ENCODE measurements at regions not wholly inside any gene's neighbourhood (a gene's known extent, or its start where the extent isn't known, plus 50 kb on each side); places are given as distances from the start of the nearest gene placed in this dataset.

GRCh38 chr9:549455-549997 lies 292.0 kb upstream of the DMRT1 start:
- TF ChIP-seq CREB1 (CRISPR knock-in tag; IDR thresholded peaks at IDR 0.05; ENCODE audit: low read depth) (no peak), POLR2AphosphoS5 (IDR thresholded peaks at IDR 0.05; ENCODE audit: low read depth) (no peak), CTCF (conservative IDR thresholded peaks at IDR 0.05; ENCODE audit: low read depth in 2 of 2) (no peak), EZH2 (IDR thresholded peaks at IDR 0.05; ENCODE audit: low read depth, unreplicated experiment) (no peak), REST (IDR thresholded peaks at IDR 0.05; ENCODE audit: unreplicated experiment) (no peak), STAT1 (IDR thresholded peaks at IDR 0.05; ENCODE audit: unreplicated experiment) (no peak), NANOG (IDR thresholded peaks at IDR 0.05; ENCODE audit: borderline replicate concordance) (no peak), EZH2phosphoT487 (IDR thresholded peaks at IDR 0.05; ENCODE audit: unreplicated experiment) (no peak), JUNB (IDR thresholded peaks at IDR 0.05; ENCODE audit: unreplicated experiment) (no peak), ZNF114 (CRISPR knock-in tag; IDR thresholded peaks at IDR 0.05) (no peak), ZNF331 (CRISPR knock-in tag; IDR thresholded peaks at IDR 0.05; ENCODE audit: low read depth) (no peak)
- TF ChIP-seq, protein P1, sequence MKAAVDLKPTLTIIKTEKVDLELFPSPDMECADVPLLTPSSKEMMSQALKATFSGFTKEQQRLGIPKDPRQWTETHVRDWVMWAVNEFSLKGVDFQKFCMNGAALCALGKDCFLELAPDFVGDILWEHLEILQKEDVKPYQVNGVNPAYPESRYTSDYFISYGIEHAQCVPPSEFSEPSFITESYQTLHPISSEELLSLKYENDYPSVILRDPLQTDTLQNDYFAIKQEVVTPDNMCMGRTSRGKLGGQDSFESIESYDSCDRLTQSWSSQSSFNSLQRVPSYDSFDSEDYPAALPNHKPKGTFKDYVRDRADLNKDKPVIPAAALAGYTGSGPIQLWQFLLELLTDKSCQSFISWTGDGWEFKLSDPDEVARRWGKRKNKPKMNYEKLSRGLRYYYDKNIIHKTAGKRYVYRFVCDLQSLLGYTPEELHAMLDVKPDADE (IDR thresholded peaks at IDR 0.05), result no peak
- TF ChIP-seq, protein P2, sequence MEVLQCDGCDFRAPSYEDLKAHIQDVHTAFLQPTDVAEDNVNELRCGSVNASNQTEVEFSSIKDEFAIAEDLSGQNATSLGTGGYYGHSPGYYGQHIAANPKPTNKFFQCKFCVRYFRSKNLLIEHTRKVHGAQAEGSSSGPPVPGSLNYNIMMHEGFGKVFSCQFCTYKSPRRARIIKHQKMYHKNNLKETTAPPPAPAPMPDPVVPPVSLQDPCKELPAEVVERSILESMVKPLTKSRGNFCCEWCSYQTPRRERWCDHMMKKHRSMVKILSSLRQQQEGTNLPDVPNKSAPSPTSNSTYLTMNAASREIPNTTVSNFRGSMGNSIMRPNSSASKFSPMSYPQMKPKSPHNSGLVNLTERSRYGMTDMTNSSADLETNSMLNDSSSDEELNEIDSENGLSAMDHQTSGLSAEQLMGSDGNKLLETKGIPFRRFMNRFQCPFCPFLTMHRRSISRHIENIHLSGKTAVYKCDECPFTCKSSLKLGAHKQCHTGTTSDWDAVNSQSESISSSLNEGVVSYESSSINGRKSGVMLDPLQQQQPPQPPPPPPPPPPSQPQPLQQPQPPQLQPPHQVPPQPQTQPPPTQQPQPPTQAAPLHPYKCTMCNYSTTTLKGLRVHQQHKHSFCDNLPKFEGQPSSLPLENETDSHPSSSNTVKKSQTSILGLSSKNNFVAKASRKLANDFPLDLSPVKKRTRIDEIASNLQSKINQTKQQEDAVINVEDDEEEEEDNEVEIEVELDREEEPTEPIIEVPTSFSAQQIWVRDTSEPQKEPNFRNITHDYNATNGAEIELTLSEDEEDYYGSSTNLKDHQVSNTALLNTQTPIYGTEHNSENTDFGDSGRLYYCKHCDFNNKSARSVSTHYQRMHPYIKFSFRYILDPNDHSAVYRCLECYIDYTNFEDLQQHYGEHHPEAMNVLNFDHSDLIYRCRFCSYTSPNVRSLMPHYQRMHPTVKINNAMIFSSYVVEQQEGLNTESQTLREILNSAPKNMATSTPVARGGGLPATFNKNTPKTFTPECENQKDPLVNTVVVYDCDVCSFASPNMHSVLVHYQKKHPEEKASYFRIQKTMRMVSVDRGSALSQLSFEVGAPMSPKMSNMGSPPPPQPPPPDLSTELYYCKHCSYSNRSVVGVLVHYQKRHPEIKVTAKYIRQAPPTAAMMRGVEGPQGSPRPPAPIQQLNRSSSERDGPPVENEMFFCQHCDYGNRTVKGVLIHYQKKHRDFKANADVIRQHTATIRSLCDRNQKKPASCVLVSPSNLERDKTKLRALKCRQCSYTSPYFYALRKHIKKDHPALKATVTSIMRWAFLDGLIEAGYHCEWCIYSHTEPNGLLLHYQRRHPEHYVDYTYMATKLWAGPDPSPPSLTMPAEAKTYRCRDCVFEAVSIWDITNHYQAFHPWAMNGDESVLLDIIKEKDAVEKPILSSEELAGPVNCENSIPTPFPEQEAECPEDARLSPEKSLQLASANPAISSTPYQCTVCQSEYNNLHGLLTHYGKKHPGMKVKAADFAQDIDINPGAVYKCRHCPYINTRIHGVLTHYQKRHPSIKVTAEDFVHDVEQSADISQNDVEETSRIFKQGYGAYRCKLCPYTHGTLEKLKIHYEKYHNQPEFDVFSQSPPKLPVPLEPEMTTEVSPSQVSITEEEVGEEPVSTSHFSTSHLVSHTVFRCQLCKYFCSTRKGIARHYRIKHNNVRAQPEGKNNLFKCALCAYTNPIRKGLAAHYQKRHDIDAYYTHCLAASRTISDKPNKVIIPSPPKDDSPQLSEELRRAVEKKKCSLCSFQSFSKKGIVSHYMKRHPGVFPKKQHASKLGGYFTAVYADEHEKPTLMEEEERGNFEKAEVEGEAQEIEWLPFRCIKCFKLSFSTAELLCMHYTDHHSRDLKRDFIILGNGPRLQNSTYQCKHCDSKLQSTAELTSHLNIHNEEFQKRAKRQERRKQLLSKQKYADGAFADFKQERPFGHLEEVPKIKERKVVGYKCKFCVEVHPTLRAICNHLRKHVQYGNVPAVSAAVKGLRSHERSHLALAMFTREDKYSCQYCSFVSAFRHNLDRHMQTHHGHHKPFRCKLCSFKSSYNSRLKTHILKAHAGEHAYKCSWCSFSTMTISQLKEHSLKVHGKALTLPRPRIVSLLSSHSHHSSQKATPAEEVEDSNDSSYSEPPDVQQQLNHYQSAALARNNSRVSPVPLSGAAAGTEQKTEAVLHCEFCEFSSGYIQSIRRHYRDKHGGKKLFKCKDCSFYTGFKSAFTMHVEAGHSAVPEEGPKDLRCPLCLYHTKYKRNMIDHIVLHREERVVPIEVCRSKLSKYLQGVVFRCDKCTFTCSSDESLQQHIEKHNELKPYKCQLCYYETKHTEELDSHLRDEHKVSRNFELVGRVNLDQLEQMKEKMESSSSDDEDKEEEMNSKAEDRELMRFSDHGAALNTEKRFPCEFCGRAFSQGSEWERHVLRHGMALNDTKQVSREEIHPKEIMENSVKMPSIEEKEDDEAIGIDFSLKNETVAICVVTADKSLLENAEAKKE (CRISPR knock-in tag; IDR thresholded peaks at IDR 0.05), result no peak

All from GM23338 (cell line).